Panc1 (cell line): ENCODE measurements at regions not wholly inside any gene's neighbourhood (a gene's known extent, or its start where the extent isn't known, plus 50 kb on each side); places are given as distances from the start of the nearest gene placed in this dataset.

Experiments used
- ATAC-seq: fragments of 200-7000 bp; cut with Tn5 transposase; 2 replicates; pipeline ENCODE4 v1.9.1; 2020; ENCODE audit warnings: mild to moderate bottlenecking, moderate library complexity
- BruUV-seq: library from RNA; stranded (reverse); fragments of 400-500 nt; replicated peaks from 2 replicates; lab custom pipeline; 2021; lab: Mats Ljungman, UMichigan
- CTCF ChIA-PET: fragments of 300-600 bp; sonication (Branson Sonifier 250); formaldehyde crosslinking; loops from one replicate; lab custom pipeline; 2022; ENCODE audit warnings: antibody characterized with exemption; lab: Charles Lee
- POLR2A ChIA-PET: fragments of 300-600 bp; sonication (Branson Sonifier 250); formaldehyde crosslinking; loops from one replicate; lab custom pipeline; 2022; ENCODE audit warnings: antibody characterized with exemption; lab: Charles Lee
- DNase-seq: peaks from one replicate; pipeline ENCODE4 v3.0.0-alpha.2; 2010; ENCODE audit warnings: low read depth, low spot score
- H3K27ac ChIP-seq: 2 replicates; pipeline ENCODE4 v1.5.1; 2011; ENCODE audit warnings: mild to moderate bottlenecking, low read length, inconsistent platforms
- H3K27me3 ChIP-seq: fragments of 200-500 bp; sonication (Bioruptor generic); 2 replicates; pipeline ENCODE4 v1.6.0; 2014; ENCODE audit warnings: low read length, inconsistent platforms; ENCODE audit not compliant: control insufficient read depth, insufficient read depth
- H3K36me3 ChIP-seq: fragments of 200-500 bp; sonication (Bioruptor generic); 2 replicates; pipeline ENCODE4 v1.5.1; 2014; ENCODE audit warnings: inconsistent platforms, mild to moderate bottlenecking, low read length, moderate library complexity; ENCODE audit not compliant: control insufficient read depth, insufficient read depth
- H3K4me1 ChIP-seq: 2 replicates; pipeline ENCODE4 v1.5.1; 2011; ENCODE audit warnings: inconsistent platforms, mild to moderate bottlenecking, low read length, moderate library complexity; ENCODE audit not compliant: control insufficient read depth, insufficient read depth
- H3K4me3 ChIP-seq, 2 experiments: 2 replicates each; pipeline ENCODE4 v1.5.1; 2011 to 2012; ENCODE audit warnings: low read depth in 2 of 2, low read length in 2 of 2, mild to moderate bottlenecking in 2 of 2, inconsistent platforms in 1 of 2, moderate library complexity in 1 of 2
- H3K9me3 ChIP-seq: fragments of 200-500 bp; sonication (Bioruptor generic); 2 replicates; pipeline ENCODE4 v1.5.1; 2014; ENCODE audit warnings: low read depth, mild to moderate bottlenecking, inconsistent platforms, low read length, moderate library complexity; ENCODE audit not compliant: control insufficient read depth, insufficient read depth
- CTCF ChIP-seq: fragments of 450-650 bp; IDR thresholded peaks from 2 replicates; pipeline ENCODE4 v1.5.1; 2017; ENCODE audit warnings: mild to moderate bottlenecking
- POLR2AphosphoS5 ChIP-seq: IDR thresholded peaks from 2 replicates; pipeline ENCODE4 v1.6.1; 2012; ENCODE audit warnings: mild to moderate bottlenecking, low read depth, low read length, moderate library complexity
- SIN3A ChIP-seq: IDR thresholded peaks from 2 replicates; pipeline ENCODE4 v1.6.1; 2012; ENCODE audit warnings: low read depth, mild to moderate bottlenecking, low read length, moderate library complexity, borderline replicate concordance; ENCODE audit not compliant: insufficient read depth
- TCF7L2 ChIP-seq: IDR thresholded peaks from 2 replicates; pipeline ENCODE4 v1.6.1; 2011; ENCODE audit warnings: mild to moderate bottlenecking, low read depth, low read length, inconsistent platforms
- in situ Hi-C: cut with HindIII; loops from 2 replicates; pipeline ENCODE4 v1.10.0; 2016; ENCODE audit warnings: low sequenced_read_pairs, low pct_unique_long_range_greater_than_20kb
- intact Hi-C: fragments of 100-400 bp; cut with micrococcal nuclease; formaldehyde crosslinking; loops from one replicate; pipeline ENCODE4 v1.10.0; 2022; ENCODE audit not compliant: unreplicated experiment
- TF ChIP-seq, protein P1 (sequence below), 2 experiments: IDR thresholded peaks; 2 replicates each; pipeline ENCODE4 v1.6.1; 2011 to 2012; ENCODE audit warnings: low read depth in 2 of 2, control low read depth in 1 of 2, low read length in 1 of 2, mild to moderate bottlenecking in 1 of 2, moderate library complexity in 1 of 2; ENCODE audit not compliant: insufficient read depth in 1 of 2

DNA sequence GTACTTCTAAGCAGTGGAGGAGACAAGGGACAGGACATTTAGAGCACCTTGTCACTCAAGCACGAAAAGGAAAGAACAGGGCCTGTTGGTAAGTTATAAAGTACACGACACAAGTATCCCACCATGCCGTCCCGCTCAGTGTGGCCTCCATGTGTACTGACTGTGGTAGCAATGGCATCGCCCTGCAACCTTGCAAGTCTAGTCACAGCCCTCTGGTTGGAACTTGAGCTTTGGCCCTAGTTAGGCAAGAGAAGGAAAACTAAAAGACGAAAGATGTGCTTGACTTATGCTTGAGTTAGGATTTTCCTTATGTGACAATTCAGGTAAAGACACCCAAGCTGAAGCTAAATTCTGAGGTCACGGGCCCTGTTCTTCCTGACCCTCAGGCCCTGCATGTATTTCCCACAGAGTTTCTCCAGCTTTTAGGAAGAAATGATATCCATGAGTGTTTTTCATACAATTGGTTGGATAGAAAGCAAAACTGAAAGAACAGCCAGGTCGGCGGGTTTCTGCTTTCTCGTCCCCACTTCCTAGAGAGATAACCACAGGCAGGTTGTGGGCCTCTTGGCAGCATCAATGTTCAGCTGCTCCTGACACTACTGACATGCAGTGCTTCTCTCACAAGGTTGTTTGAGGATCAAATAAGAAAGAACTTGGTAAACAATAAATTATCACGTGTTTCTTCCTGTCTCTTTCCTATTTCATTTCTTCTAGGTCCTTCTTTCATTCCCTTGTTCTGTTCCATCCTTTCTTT is 216.2 kb downstream of the IRS2 start:
- H3K4me3 ChIP-seq, result no peak overlapping the region
- no peak for ATAC-seq
- no peaks in the 10 kb centered on the region for H3K4me1 ChIP-seq
- no peaks in the 10 kb centered on the region for H3K27me3 ChIP-seq
- DNase-seq, result no peak
- intact Hi-C loops (no loop called here), in situ Hi-C loops (no loop called here)
- H3K9me3 ChIP-seq, result no peaks in the 10 kb centered on the region
- no TSS peak for BruUV-seq
- ChIA-PET POLR2A (no interaction called here), CTCF (no interaction called here)
- no peak overlapping the region for H3K27ac ChIP-seq
- H3K36me3 ChIP-seq, result no peaks in the 10 kb centered on the region
- TF ChIP-seq POLR2AphosphoS5 (no peak), CTCF (no peak), SIN3A (no peak), TCF7L2 (no peak)
- TF ChIP-seq, protein P1, sequence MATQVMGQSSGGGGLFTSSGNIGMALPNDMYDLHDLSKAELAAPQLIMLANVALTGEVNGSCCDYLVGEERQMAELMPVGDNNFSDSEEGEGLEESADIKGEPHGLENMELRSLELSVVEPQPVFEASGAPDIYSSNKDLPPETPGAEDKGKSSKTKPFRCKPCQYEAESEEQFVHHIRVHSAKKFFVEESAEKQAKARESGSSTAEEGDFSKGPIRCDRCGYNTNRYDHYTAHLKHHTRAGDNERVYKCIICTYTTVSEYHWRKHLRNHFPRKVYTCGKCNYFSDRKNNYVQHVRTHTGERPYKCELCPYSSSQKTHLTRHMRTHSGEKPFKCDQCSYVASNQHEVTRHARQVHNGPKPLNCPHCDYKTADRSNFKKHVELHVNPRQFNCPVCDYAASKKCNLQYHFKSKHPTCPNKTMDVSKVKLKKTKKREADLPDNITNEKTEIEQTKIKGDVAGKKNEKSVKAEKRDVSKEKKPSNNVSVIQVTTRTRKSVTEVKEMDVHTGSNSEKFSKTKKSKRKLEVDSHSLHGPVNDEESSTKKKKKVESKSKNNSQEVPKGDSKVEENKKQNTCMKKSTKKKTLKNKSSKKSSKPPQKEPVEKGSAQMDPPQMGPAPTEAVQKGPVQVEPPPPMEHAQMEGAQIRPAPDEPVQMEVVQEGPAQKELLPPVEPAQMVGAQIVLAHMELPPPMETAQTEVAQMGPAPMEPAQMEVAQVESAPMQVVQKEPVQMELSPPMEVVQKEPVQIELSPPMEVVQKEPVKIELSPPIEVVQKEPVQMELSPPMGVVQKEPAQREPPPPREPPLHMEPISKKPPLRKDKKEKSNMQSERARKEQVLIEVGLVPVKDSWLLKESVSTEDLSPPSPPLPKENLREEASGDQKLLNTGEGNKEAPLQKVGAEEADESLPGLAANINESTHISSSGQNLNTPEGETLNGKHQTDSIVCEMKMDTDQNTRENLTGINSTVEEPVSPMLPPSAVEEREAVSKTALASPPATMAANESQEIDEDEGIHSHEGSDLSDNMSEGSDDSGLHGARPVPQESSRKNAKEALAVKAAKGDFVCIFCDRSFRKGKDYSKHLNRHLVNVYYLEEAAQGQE (IDR thresholded peaks at IDR 0.05; ENCODE audit: insufficient read depth in 1 of 2, low read depth in 2 of 2, low read length in 1 of 2), result no peak

DNA sequence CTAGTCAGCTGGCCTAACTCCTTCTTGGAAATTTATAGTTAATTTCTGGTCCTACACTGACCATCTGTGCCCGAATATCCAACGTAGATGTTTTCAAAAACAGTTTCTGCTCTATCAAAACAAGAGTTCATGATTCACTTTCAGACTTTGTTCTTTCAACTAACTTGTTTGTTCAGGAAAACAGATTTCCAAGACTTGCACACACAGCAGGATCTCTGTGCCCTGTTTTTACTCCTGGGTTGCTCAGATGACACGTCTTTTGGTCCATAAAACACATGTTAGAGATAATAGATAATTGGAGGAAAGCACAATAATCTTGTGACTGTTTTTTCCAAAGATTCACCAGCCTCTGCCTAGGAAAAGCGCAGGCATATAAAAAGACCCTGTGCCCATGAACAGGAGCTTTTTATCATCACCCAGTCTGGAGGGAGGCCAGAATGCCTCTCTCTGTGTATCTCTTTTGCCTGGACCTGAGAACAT is 218.0 kb downstream of the IRS2 start:
- intact Hi-C loops, result no loop called here
- no TSS peak for BruUV-seq
- DNase-seq (no peak), ATAC-seq (no peak)
- H3K27me3 ChIP-seq, result no peaks in the 10 kb centered on the region
- no peaks in the 10 kb centered on the region for H3K4me1 ChIP-seq
- H3K27ac ChIP-seq, result no peak overlapping the region
- no peak for TF ChIP-seq CTCF
- TF ChIP-seq TCF7L2, result no peak
- TF ChIP-seq SIN3A, result no peak
- no peak for TF ChIP-seq POLR2AphosphoS5
- TF ChIP-seq, protein P1 (IDR thresholded peaks at IDR 0.05; ENCODE audit: insufficient read depth in 1 of 2, low read depth in 2 of 2, low read length in 1 of 2), result no peak
- H3K4me3 ChIP-seq, result no peak overlapping the region
- H3K36me3 ChIP-seq, result no peaks in the 10 kb centered on the region
- ChIA-PET CTCF (no interaction called here), POLR2A (no interaction called here)
- no peaks in the 10 kb centered on the region for H3K9me3 ChIP-seq
- in situ Hi-C loops, result no loop called here
